ENCODE measurements at regions not wholly inside any gene's neighbourhood (a gene's known extent, or its start where the extent isn't known, plus 50 kb on each side); places are given as distances from the start of the nearest gene placed in this dataset.

DNA sequence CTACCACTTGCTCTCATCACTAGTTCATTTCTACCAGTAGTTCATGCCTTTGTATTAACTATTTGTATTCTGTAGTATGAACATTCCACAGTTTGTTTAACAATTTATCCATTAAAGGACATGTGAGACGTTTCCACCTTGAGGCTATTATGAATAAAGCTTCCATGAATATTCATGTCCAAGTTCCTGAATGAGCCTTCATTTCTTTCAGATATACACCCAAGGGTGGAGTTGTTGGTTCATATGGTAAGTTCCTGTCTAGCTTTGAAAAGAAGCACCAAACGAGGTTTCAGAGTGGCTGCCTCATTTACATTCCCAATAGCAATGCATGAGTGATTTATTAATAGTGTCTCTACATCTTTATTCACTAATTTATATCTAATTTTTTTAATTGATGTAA lies 407.8 kb upstream of the C16orf82 start:
- H3K27me3 Mint-ChIP-seq (ENCODE audit: insufficient read depth, unreplicated experiment), result peaks cover 6% of the 10 kb centered on the region
- no peak overlapping the region for H3K27ac Mint-ChIP-seq (ENCODE audit: unreplicated experiment)
- H3K4me1 Mint-ChIP-seq (ENCODE audit: low read depth, unreplicated experiment), result no peaks in the 10 kb centered on the region
- H3K36me3 ChIP-seq (ENCODE audit: control insufficient read depth, insufficient read depth, low read length), result no peaks in the 10 kb centered on the region
- TF ChIP-seq, protein P1, sequence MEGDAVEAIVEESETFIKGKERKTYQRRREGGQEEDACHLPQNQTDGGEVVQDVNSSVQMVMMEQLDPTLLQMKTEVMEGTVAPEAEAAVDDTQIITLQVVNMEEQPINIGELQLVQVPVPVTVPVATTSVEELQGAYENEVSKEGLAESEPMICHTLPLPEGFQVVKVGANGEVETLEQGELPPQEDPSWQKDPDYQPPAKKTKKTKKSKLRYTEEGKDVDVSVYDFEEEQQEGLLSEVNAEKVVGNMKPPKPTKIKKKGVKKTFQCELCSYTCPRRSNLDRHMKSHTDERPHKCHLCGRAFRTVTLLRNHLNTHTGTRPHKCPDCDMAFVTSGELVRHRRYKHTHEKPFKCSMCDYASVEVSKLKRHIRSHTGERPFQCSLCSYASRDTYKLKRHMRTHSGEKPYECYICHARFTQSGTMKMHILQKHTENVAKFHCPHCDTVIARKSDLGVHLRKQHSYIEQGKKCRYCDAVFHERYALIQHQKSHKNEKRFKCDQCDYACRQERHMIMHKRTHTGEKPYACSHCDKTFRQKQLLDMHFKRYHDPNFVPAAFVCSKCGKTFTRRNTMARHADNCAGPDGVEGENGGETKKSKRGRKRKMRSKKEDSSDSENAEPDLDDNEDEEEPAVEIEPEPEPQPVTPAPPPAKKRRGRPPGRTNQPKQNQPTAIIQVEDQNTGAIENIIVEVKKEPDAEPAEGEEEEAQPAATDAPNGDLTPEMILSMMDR (IDR thresholded peaks at IDR 0.05; ENCODE audit: insufficient read depth in 1 of 2, low read depth in 1 of 2, low read length in 1 of 2, severe bottlenecking in 1 of 2, unreplicated experiment in 1 of 2), result no peak
- CTCF ChIA-PET, result no interaction called here
- H3K27me3 ChIP-seq (replicated peaks; ENCODE audit: control insufficient read depth, insufficient read depth, low read length), result no peaks in the 10 kb centered on the region
- intact Hi-C loops (cut with micrococcal nuclease; ENCODE audit: unreplicated experiment), result no loop called here
- H3K4me3 ChIP-seq (ENCODE audit: low read depth, low read length), result no peak overlapping the region
- no peak overlapping the region for H3K4me3 Mint-ChIP-seq (ENCODE audit: unreplicated experiment)
- H3K9me3 ChIP-seq, result no peaks in the 10 kb centered on the region
- POLR2A ChIA-PET, result no interaction called here
- no peaks in the 10 kb centered on the region for H3K4me1 ChIP-seq
- BruUV-seq (replicated peaks), result no TSS peak
- peaks cover 4% of the 10 kb centered on the region for H3K36me3 Mint-ChIP-seq (ENCODE audit: insufficient read depth, unreplicated experiment)
- H3K9me3 Mint-ChIP-seq (ENCODE audit: unreplicated experiment), result no peaks in the 10 kb centered on the region
- no peak for DNase-seq

DNA sequence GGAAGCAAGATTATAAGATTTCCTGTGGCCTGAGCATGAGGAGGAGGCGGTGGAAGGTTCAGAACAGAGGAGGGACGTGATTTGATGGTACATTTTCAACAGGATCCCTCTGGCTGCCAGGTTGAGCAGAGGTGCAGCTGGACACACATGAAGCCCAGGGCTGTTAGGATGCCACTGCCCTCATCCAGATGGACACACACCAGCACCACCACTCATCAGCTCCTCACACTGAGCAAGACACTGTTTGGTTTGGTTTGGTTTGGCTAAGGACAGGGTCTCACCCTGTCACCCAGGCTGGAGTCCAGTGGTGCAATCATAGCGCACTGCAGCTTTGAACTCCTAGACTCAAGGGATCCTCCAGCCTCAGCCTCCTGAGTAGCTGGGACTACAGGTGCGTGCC lies 402.6 kb upstream of the C16orf82 start:
- intact Hi-C loops (cut with micrococcal nuclease; ENCODE audit: unreplicated experiment), result no loop called here
- Mint-ChIP-seq H3K36me3 (ENCODE audit: insufficient read depth, unreplicated experiment) (no peaks in the 10 kb centered on the region), H3K4me3 (ENCODE audit: unreplicated experiment) (no peak overlapping the region), H3K27ac (ENCODE audit: unreplicated experiment) (no peak overlapping the region), H3K27me3 (ENCODE audit: insufficient read depth, unreplicated experiment) (peaks cover 9% of the 10 kb centered on the region), H3K4me1 (ENCODE audit: low read depth, unreplicated experiment) (no peaks in the 10 kb centered on the region), H3K9me3 (ENCODE audit: unreplicated experiment) (no peaks in the 10 kb centered on the region)
- no peak for DNase-seq
- TF ChIP-seq, protein P1 (IDR thresholded peaks at IDR 0.05; ENCODE audit: insufficient read depth in 1 of 2, low read depth in 1 of 2, low read length in 1 of 2, severe bottlenecking in 1 of 2, unreplicated experiment in 1 of 2), result no peak
- POLR2A ChIA-PET, result no interaction called here
- H3K9me3 ChIP-seq, result no peaks in the 10 kb centered on the region
- BruUV-seq (replicated peaks), result no TSS peak
- H3K4me1 ChIP-seq, result no peaks in the 10 kb centered on the region
- no peaks in the 10 kb centered on the region for H3K36me3 ChIP-seq (ENCODE audit: control insufficient read depth, insufficient read depth, low read length)
- H3K4me3 ChIP-seq (ENCODE audit: low read depth, low read length), result no peak overlapping the region
- CTCF ChIA-PET, result no interaction called here
- H3K27me3 ChIP-seq (replicated peaks; ENCODE audit: control insufficient read depth, insufficient read depth, low read length), result no peaks in the 10 kb centered on the region

DNA sequence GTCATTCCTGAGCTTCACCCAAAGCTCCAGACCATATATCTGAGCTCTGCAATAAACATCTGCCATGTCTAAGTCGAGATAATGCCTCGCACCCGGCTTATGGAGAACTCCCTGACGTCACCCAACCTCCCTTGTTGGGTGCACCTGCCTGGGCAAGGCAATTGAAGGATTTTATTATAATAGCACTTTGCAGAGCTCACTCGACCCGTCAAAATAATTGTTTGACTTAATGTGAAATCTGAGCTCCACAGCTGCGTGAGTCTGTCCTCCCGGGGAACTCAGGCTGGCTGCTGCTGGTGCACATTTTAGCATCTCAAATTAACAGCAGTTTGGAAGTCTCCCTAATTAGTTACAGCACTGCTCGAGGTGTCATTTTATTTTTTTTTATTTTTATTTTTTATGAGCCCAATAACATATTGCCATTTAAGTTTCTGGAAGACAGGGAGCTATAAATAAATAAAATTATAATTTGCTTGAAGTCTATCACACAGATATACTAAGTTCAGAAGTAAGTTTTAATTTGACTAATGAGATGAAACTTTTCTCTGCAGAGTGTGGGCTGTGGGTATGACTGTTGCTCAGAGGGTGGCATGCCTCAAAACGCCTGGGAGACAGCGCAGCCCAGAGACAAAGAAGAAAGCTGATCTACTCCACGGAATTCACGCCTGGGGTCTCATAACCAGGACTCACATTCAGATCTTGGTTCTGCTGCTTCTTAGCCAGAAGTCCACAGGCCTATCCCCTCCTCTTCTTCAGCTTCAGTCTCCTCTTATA lies 401.4 kb upstream of the C16orf82 start:
- H3K4me3 Mint-ChIP-seq (ENCODE audit: unreplicated experiment), result no peak overlapping the region
- TF ChIP-seq, protein P1 (IDR thresholded peaks at IDR 0.05; ENCODE audit: insufficient read depth in 1 of 2, low read depth in 1 of 2, low read length in 1 of 2, severe bottlenecking in 1 of 2, unreplicated experiment in 1 of 2), result no peak
- no peaks in the 10 kb centered on the region for H3K9me3 ChIP-seq
- H3K27me3 ChIP-seq (replicated peaks; ENCODE audit: control insufficient read depth, insufficient read depth, low read length), result no peaks in the 10 kb centered on the region
- no TSS peak for BruUV-seq (replicated peaks)
- no peak overlapping the region for H3K4me3 ChIP-seq (ENCODE audit: low read depth, low read length)
- no peaks in the 10 kb centered on the region for H3K4me1 ChIP-seq
- ChIA-PET POLR2A (no interaction called here), CTCF (no interaction called here)
- no peaks in the 10 kb centered on the region for H3K9me3 Mint-ChIP-seq (ENCODE audit: unreplicated experiment)
- H3K36me3 ChIP-seq (ENCODE audit: control insufficient read depth, insufficient read depth, low read length), result no peaks in the 10 kb centered on the region
- H3K27ac Mint-ChIP-seq (ENCODE audit: unreplicated experiment), result no peak overlapping the region
- intact Hi-C loops (cut with micrococcal nuclease; ENCODE audit: unreplicated experiment), result no loop called here
- H3K4me1 Mint-ChIP-seq (ENCODE audit: low read depth, unreplicated experiment), result no peaks in the 10 kb centered on the region
- H3K27me3 Mint-ChIP-seq (ENCODE audit: insufficient read depth, unreplicated experiment), result peaks cover 9% of the 10 kb centered on the region
- no peak for DNase-seq
- no peaks in the 10 kb centered on the region for H3K36me3 Mint-ChIP-seq (ENCODE audit: insufficient read depth, unreplicated experiment)
